ENCODE measurements at regions not wholly inside any gene's neighbourhood (a gene's known extent, or its start where the extent isn't known, plus 50 kb on each side); places are given as distances from the start of the nearest gene placed in this dataset.

- CTCF ChIA-PET = no interaction called here
- no peaks in the 10 kb centered on the region for H3K9me3 ChIP-seq (ENCODE audit: control insufficient read depth in 1 of 2, insufficient read depth in 1 of 2, low read length in 2 of 2)
- no peak for TF ChIP-seq CTCF (IDR thresholded peaks at IDR 0.05)
- Mint-ChIP-seq H3K36me3 (ENCODE audit: low read depth) (no peaks in the 10 kb centered on the region), H3K27me3 (peaks cover 17% of the 10 kb centered on the region), H3K27ac (no peak overlapping the region), H3K4me1 (ENCODE audit: low read depth) (no peaks in the 10 kb centered on the region), H3K9me3 (no peaks in the 10 kb centered on the region), H3K4me3 (no peak overlapping the region)
- DNase-seq (no peak), ATAC-seq (ENCODE audit: poor library complexity) (no peak)
- intact Hi-C loops (cut with DNase I, micrococcal nuclease) = no loop called here
- H3K27ac ChIP-seq (ENCODE audit: low read depth in 1 of 2, low read length in 2 of 2) = no peak overlapping the region
- H3K27me3 ChIP-seq (ENCODE audit: control insufficient read depth in 1 of 2, insufficient read depth in 2 of 2, low read length in 2 of 2) = no peaks in the 10 kb centered on the region
- no peaks in the 10 kb centered on the region for H3K4me1 ChIP-seq (ENCODE audit: insufficient read depth, low read length)
- H3K4me3 ChIP-seq (ENCODE audit: low read length) = no peak overlapping the region
- no peaks in the 10 kb centered on the region for H3K36me3 ChIP-seq (ENCODE audit: insufficient read depth, low read length)
- POLR2A ChIA-PET = no interaction called here
Measured at GRCh38 chr5:88548136-88548805, 279.6 kb upstream of the TMEM161B start.

- no peaks in the 10 kb centered on the region for H3K9me3 Mint-ChIP-seq
- DNase-seq (no peak), ATAC-seq (ENCODE audit: poor library complexity) (no peak)
- Histone ChIP-seq H3K4me1 (ENCODE audit: insufficient read depth, low read length) (no peaks in the 10 kb centered on the region), H3K9me3 (ENCODE audit: control insufficient read depth in 1 of 2, insufficient read depth in 1 of 2, low read length in 2 of 2) (no peaks in the 10 kb centered on the region), H3K4me3 (ENCODE audit: low read length) (no peak overlapping the region), H3K36me3 (ENCODE audit: insufficient read depth, low read length) (no peaks in the 10 kb centered on the region), H3K27ac (ENCODE audit: low read depth in 1 of 2, low read length in 2 of 2) (no peak overlapping the region), H3K27me3 (ENCODE audit: control insufficient read depth in 1 of 2, insufficient read depth in 2 of 2, low read length in 2 of 2) (no peaks in the 10 kb centered on the region)
- H3K27ac Mint-ChIP-seq = no peak overlapping the region
- H3K4me1 Mint-ChIP-seq (ENCODE audit: low read depth) = no peaks in the 10 kb centered on the region
- POLR2A ChIA-PET = no interaction called here
- H3K27me3 Mint-ChIP-seq = peaks cover 25% of the 10 kb centered on the region
- CTCF ChIA-PET = no interaction called here
- intact Hi-C loops (cut with DNase I, micrococcal nuclease) = no loop called here
- TF ChIP-seq CTCF (IDR thresholded peaks at IDR 0.05) = no peak
- H3K4me3 Mint-ChIP-seq = no peak overlapping the region
- no peaks in the 10 kb centered on the region for H3K36me3 Mint-ChIP-seq (ENCODE audit: low read depth)
Measured at GRCh38 chr5:88545338-88545737, 276.7 kb upstream of the TMEM161B start.

GRCh38 chr5:88544671-88545070 is 276.0 kb upstream of the TMEM161B start:
- Histone ChIP-seq H3K9me3 (ENCODE audit: control insufficient read depth in 1 of 2, insufficient read depth in 1 of 2, low read length in 2 of 2) (no peaks in the 10 kb centered on the region), H3K27me3 (ENCODE audit: control insufficient read depth in 1 of 2, insufficient read depth in 2 of 2, low read length in 2 of 2) (no peaks in the 10 kb centered on the region), H3K27ac (ENCODE audit: low read depth in 1 of 2, low read length in 2 of 2) (no peak overlapping the region), H3K36me3 (ENCODE audit: insufficient read depth, low read length) (no peaks in the 10 kb centered on the region), H3K4me3 (ENCODE audit: low read length) (no peak overlapping the region), H3K4me1 (ENCODE audit: insufficient read depth, low read length) (no peaks in the 10 kb centered on the region)
- ChIA-PET POLR2A (no interaction called here), CTCF (interaction anchor here (0.6 kb wide), 1 partner anchor 21 kb away, joined by 3 read pairs; no protein-coding TSS in a partner anchor)
- intact Hi-C loops (cut with DNase I, micrococcal nuclease) = no loop called here
- H3K27me3 Mint-ChIP-seq = peaks cover 32% of the 10 kb centered on the region
- no peaks in the 10 kb centered on the region for H3K4me1 Mint-ChIP-seq (ENCODE audit: low read depth)
- no peaks in the 10 kb centered on the region for H3K9me3 Mint-ChIP-seq
- TF ChIP-seq CTCF (IDR thresholded peaks at IDR 0.05) = no peak
- H3K27ac Mint-ChIP-seq = no peak overlapping the region
- no peaks in the 10 kb centered on the region for H3K36me3 Mint-ChIP-seq (ENCODE audit: low read depth)
- DNase-seq (no peak), ATAC-seq (ENCODE audit: poor library complexity) (no peak)
- no peak overlapping the region for H3K4me3 Mint-ChIP-seq

All from CD4-positive, alpha-beta T cell (primary cell).